NCI-H524 treated with DMSO at 0.1 percent for 48 hours (cell line): ENCODE measurements at regions not wholly inside any gene's neighbourhood (a gene's known extent, or its start where the extent isn't known, plus 50 kb on each side); places are given as distances from the start of the nearest gene placed in this dataset.

Experiments
- DNase-seq: peaks from one replicate; lab custom pipeline; 2025; lab: John Stamatoyannopoulos, UW

- no peak for DNase-seq
These were observed 555.8 kb upstream of the TLE4 start for GRCh38 chr9:79015951-79016350.

- peak; percentile 76 for DNase-seq
These were observed 551.5 kb upstream of the TLE4 start for GRCh38 chr9:79020276-79020675.

- no peak for DNase-seq
These were observed 550.7 kb upstream of the TLE4 start for GRCh38 chr9:79021084-79021483.

GRCh38 chr9:79023134-79023580 is 548.6 kb upstream of the TLE4 start:
- DNase-seq, result no peak

GRCh38 chr9:79026316-79026715 is 545.4 kb upstream of the TLE4 start:
- DNase-seq, result no peak

GRCh38 chr9:79028101-79028500 is 543.7 kb upstream of the TLE4 start:
- DNase-seq, result no peak

- no peak for DNase-seq
These were observed 537.2 kb upstream of the TLE4 start for GRCh38 chr9:79034583-79034982.

- DNase-seq, result no peak
These were observed 534.4 kb upstream of the TLE4 start for GRCh38 chr9:79037338-79037737.

- no peak for DNase-seq
These were observed 531.1 kb upstream of the TLE4 start for GRCh38 chr9:79040671-79041070.

- no peak for DNase-seq
These were observed 530.5 kb upstream of the TLE4 start for GRCh38 chr9:79041266-79041665.

GRCh38 chr9:79043916-79044315 is 527.8 kb upstream of the TLE4 start:
- DNase-seq, result no peak

GRCh38 chr9:79046401-79046800 is 525.4 kb upstream of the TLE4 start:
- no peak for DNase-seq

GRCh38 chr9:79049371-79049770 is 522.4 kb upstream of the TLE4 start:
- DNase-seq, result no peak

- no peak for DNase-seq
These were observed 518.2 kb upstream of the TLE4 start for GRCh38 chr9:79053598-79053997.

GRCh38 chr9:79054500-79054899 is 517.3 kb upstream of the TLE4 start:
- no peak for DNase-seq

- DNase-seq, result no peak
These were observed 515.7 kb upstream of the TLE4 start for GRCh38 chr9:79056041-79056440.

- DNase-seq, result no peak
These were observed 514.2 kb upstream of the TLE4 start for GRCh38 chr9:79057576-79057975.

GRCh38 chr9:79060766-79061165 is 511.0 kb upstream of the TLE4 start:
- DNase-seq, result no peak

- no peak for DNase-seq
These were observed 509.8 kb upstream of the TLE4 start for GRCh38 chr9:79061752-79062616.

GRCh38 chr9:79073201-79073600 is 498.6 kb upstream of the TLE4 start:
- no peak for DNase-seq

GRCh38 chr9:79080536-79080935 is 491.2 kb upstream of the TLE4 start:
- DNase-seq, result no peak

- DNase-seq, result no peak
These were observed 488.1 kb upstream of the TLE4 start for GRCh38 chr9:79083621-79084020.

GRCh38 chr9:79087133-79087532 is 484.6 kb upstream of the TLE4 start:
- DNase-seq, result no peak

- DNase-seq, result no peak
These were observed 482.7 kb upstream of the TLE4 start for GRCh38 chr9:79089054-79089560.
